PC-9 (cell line): ENCODE measurements at regions not wholly inside any gene's neighbourhood (a gene's known extent, or its start where the extent isn't known, plus 50 kb on each side); places are given as distances from the start of the nearest gene placed in this dataset.

Experiments used
- BruUV-seq: library from RNA; stranded (reverse); fragments of 400-500 nt; replicated peaks from 2 replicates; lab custom pipeline; 2021; lab: Mats Ljungman, UMichigan
- CTCF ChIA-PET: fragments of 300-600 bp; sonication (Branson Sonifier 250); formaldehyde crosslinking; loops from one replicate; lab custom pipeline; 2022; ENCODE audit warnings: antibody characterized with exemption; lab: Charles Lee
- POLR2A ChIA-PET: fragments of 300-600 bp; sonication (Branson Sonifier 250); formaldehyde crosslinking; loops from one replicate; lab custom pipeline; 2022; ENCODE audit warnings: antibody characterized with exemption; ENCODE audit not compliant: unreplicated experiment; lab: Charles Lee
- DNase-seq, 2 experiments: peaks; one replicate each; pipeline versions ENCODE4 v3.0.0 to v3.0.0-alpha.2; 2015 to 2022; ENCODE audit warnings: mixed read lengths in 1 of 2
- H2AFZ ChIP-seq: fragments of 200-600 bp; sonication (generic); 2 replicates; pipeline ENCODE4 v1.8.1; 2017; ENCODE audit warnings: antibody characterized with exemption
- H3F3A ChIP-seq: fragments of 200-600 bp; sonication (generic); 2 replicates; pipeline ENCODE4 v1.8.1; 2017; ENCODE audit warnings: antibody characterized with exemption, mild to moderate bottlenecking, low read depth; ENCODE audit not compliant: insufficient read depth
- H3K27ac ChIP-seq: fragments of 200-600 bp; sonication (generic); 2 replicates; pipeline ENCODE4 v1.6.1; 2016; ENCODE audit warnings: mixed run types
- H3K27me3 ChIP-seq: fragments of 200-600 bp; sonication (generic); 2 replicates; pipeline ENCODE4 v1.6.1; 2016; ENCODE audit warnings: low read depth, mixed run types; ENCODE audit not compliant: insufficient read depth
- H3K36me3 ChIP-seq: fragments of 200-600 bp; sonication (generic); 2 replicates; pipeline ENCODE4 v1.6.1; 2016; ENCODE audit warnings: low read depth, mixed run types
- H3K4me1 ChIP-seq: fragments of 200-600 bp; sonication (generic); replicated peaks from 2 replicates; pipeline ENCODE4 v1.6.1; 2016; ENCODE audit warnings: mixed run types; ENCODE audit not compliant: insufficient read depth
- H3K4me2 ChIP-seq: fragments of 200-600 bp; sonication (generic); 2 replicates; pipeline ENCODE4 v1.6.1; 2017; ENCODE audit warnings: mixed run types
- H3K4me3 ChIP-seq: fragments of 200-600 bp; sonication (generic); 2 replicates; pipeline ENCODE4 v1.6.1; 2016; ENCODE audit warnings: mixed run types
- H3K79me2 ChIP-seq: fragments of 200-600 bp; sonication (generic); 2 replicates; pipeline ENCODE4 v1.6.1; 2017; ENCODE audit warnings: low read depth, mixed run types
- H3K9me2 ChIP-seq: fragments of 200-600 bp; sonication (generic); 2 replicates; pipeline ENCODE4 v1.8.1; 2017; ENCODE audit warnings: mild to moderate bottlenecking; ENCODE audit not compliant: insufficient read depth
- H3K9me3 ChIP-seq: fragments of 200-600 bp; sonication (generic); 2 replicates; pipeline ENCODE4 v1.8.1; 2016; ENCODE audit warnings: low read depth; ENCODE audit not compliant: insufficient read depth
- H4K20me1 ChIP-seq: fragments of 200-600 bp; sonication (generic); 2 replicates; pipeline ENCODE4 v1.8.1; 2017; ENCODE audit not compliant: insufficient read depth
- CTCF ChIP-seq: fragments of 200-600 bp; sonication (generic); conservative IDR thresholded peaks from 2 replicates; pipeline ENCODE4 v1.6.1; 2017; ENCODE audit warnings: mixed run types, antibody characterized with exemption, mild to moderate bottlenecking, moderate library complexity
- EZH2 ChIP-seq: fragments of 200-600 bp; sonication (generic); IDR thresholded peaks from 2 replicates; pipeline ENCODE4 v1.8.0; 2017; ENCODE audit warnings: antibody characterized with exemption, low read depth
- intact Hi-C: fragments of 100-400 bp; cut with micrococcal nuclease; formaldehyde crosslinking; loops from one replicate; pipeline ENCODE4 v1.10.0; 2022; ENCODE audit not compliant: unreplicated experiment

- POLR2A ChIA-PET: no interaction called here
- H3K4me3 ChIP-seq: no peak overlapping the region
- H3F3A ChIP-seq: no peaks in the 10 kb centered on the region
- H3K27me3 ChIP-seq: no peaks in the 10 kb centered on the region
- intact Hi-C loops: no loop called here
- H4K20me1 ChIP-seq: 0 out of 2 replicates have a peak, but pooled peaks cover 4% of the 10 kb centered on the region
- H3K9me2 ChIP-seq: peaks cover 4% of the 10 kb centered on the region; the same call in 1 of the 2 replicates
- H3K9me3 ChIP-seq: no peaks in the 10 kb centered on the region
- H3K27ac ChIP-seq: no peak overlapping the region
- H2AFZ ChIP-seq: no peak overlapping the region
- CTCF ChIA-PET: no interaction called here
- no peaks in the 10 kb centered on the region for H3K36me3 ChIP-seq
- no peaks in the 10 kb centered on the region for H3K79me2 ChIP-seq
- no peak for DNase-seq
- no peak overlapping the region for H3K4me2 ChIP-seq
- TF ChIP-seq CTCF (no peak), EZH2 (no peak)
- H3K4me1 ChIP-seq: no peaks in the 10 kb centered on the region
- no TSS peak for BruUV-seq
These were observed 323.0 kb upstream of the OBI1 start for GRCh38 chr13:78981913-78982312.

GRCh38 chr13:78979349-78979748, 320.4 kb upstream of the OBI1 start:
- CTCF ChIA-PET: interaction anchor here (1.7 kb wide), 1 partner anchor 842 kb away, joined by 17 read pairs; no protein-coding TSS in a partner anchor
- BruUV-seq: no TSS peak

GRCh38 chr13:78978381-78978998, 319.5 kb upstream of the OBI1 start:
- H3K79me2 ChIP-seq: no peaks in the 10 kb centered on the region
- ChIA-PET POLR2A (interaction anchor here (0.6 to 0.7 kb wide), 2 partner anchors 654 to 733 kb away, joined by 5 to 7 read pairs; no protein-coding TSS in a partner anchor), CTCF (interaction anchor here (0.8 to 1.7 kb wide), 2 partner anchors 737 to 841 kb away, joined by 8 to 17 read pairs; no protein-coding TSS in a partner anchor)
- TF ChIP-seq CTCF (peak; percentile 83), EZH2 (no peak)
- H3K9me3 ChIP-seq: no peaks in the 10 kb centered on the region
- H2AFZ ChIP-seq: no peak overlapping the region
- H3K4me1 ChIP-seq: no peaks in the 10 kb centered on the region
- no peaks in the 10 kb centered on the region for H3K27me3 ChIP-seq
- BruUV-seq: no TSS peak
- DNase-seq: peak; percentile 9 to 37
- H3K9me2 ChIP-seq: no peaks in the 10 kb centered on the region
- H3K36me3 ChIP-seq: no peaks in the 10 kb centered on the region
- 0 out of 2 replicates have a peak, but pooled peaks cover 4% of the 10 kb centered on the region for H4K20me1 ChIP-seq
- no peak overlapping the region for H3K4me2 ChIP-seq
- intact Hi-C loops: loop anchor here (2.0 kb wide), 2 partner anchors 738 to 842 kb away; no protein-coding TSS in a partner anchor
- no peaks in the 10 kb centered on the region for H3F3A ChIP-seq
- H3K4me3 ChIP-seq: no peak overlapping the region
- no peak overlapping the region for H3K27ac ChIP-seq

More at GRCh38 chr13:78979349-78979748, 320.4 kb upstream of the OBI1 start:
- Histone ChIP-seq H3K27me3 (no peaks in the 10 kb centered on the region), H3K79me2 (no peaks in the 10 kb centered on the region), H3K9me3 (no peaks in the 10 kb centered on the region), H4K20me1 (0 out of 2 replicates have a peak, but pooled peaks cover 4% of the 10 kb centered on the region), H3K36me3 (no peaks in the 10 kb centered on the region), H3K4me3 (no peak overlapping the region), H3K4me1 (no peaks in the 10 kb centered on the region), H3K4me2 (no peak overlapping the region), H3K27ac (no peak overlapping the region), H3K9me2 (peaks cover 4% of the 10 kb centered on the region; the same call in 1 of the 2 replicates), H3F3A (no peaks in the 10 kb centered on the region), H2AFZ (no peak overlapping the region)
- intact Hi-C loops: loop anchor here (2.0 kb wide), 2 partner anchors 739 to 843 kb away; no protein-coding TSS in a partner anchor
- DNase-seq: no peak
- TF ChIP-seq EZH2 (no peak), CTCF (no peak)
- POLR2A ChIA-PET: no interaction called here
